Fibroblast of lung (primary cell): ENCODE measurements at regions not wholly inside any gene's neighbourhood (a gene's known extent, or its start where the extent isn't known, plus 50 kb on each side); places are given as distances from the start of the nearest gene placed in this dataset.

Experiments
- DNase-seq, 2 donors: peaks; one replicate each; pipeline versions ENCODE4 v3.0.0 to v3.0.0-alpha.2; 2010; ENCODE audit warnings: low read depth in 2 of 2
- H2AFZ ChIP-seq: 2 replicates; pipeline ENCODE4 v1.5.1; 2012; ENCODE audit warnings: low read length, control low read depth, inconsistent platforms
- H3K27ac ChIP-seq: 2 replicates; pipeline ENCODE4 v1.5.1; 2011; ENCODE audit warnings: low read length, control low read depth; ENCODE audit not compliant: insufficient read depth
- H3K27me3 ChIP-seq: 2 replicates; pipeline ENCODE4 v1.5.1; 2011; ENCODE audit warnings: mild to moderate bottlenecking, low read length; ENCODE audit not compliant: control insufficient read depth, insufficient read depth
- H3K36me3 ChIP-seq: 2 replicates; pipeline ENCODE4 v1.5.1; 2011; ENCODE audit warnings: low read length; ENCODE audit not compliant: control insufficient read depth, insufficient read depth
- H3K4me1 ChIP-seq: 2 replicates; pipeline ENCODE4 v1.5.1; 2011; ENCODE audit warnings: low read length; ENCODE audit not compliant: control insufficient read depth, insufficient read depth; ENCODE audit errors: extremely low read depth
- H3K4me2 ChIP-seq: 2 replicates; pipeline ENCODE4 v1.5.1; 2011; ENCODE audit warnings: low read length, control low read depth; ENCODE audit not compliant: insufficient read depth; ENCODE audit errors: extremely low read depth
- H3K4me3 ChIP-seq, 4 experiments: fragments of 200-600 bp in 1 of 4; sonication (generic) in 1 of 4; replicated peaks in 1 of 4; 2 replicates each; pipeline ENCODE4 v1.5.1; 2011 to 2016; ENCODE audit warnings: low read length in 4 of 4, low read depth in 3 of 4, mild to moderate bottlenecking in 3 of 4, control low read depth in 2 of 4, inconsistent platforms in 1 of 4, mixed read lengths in 1 of 4; ENCODE audit not compliant: insufficient read depth in 1 of 4; ENCODE audit errors: control extremely low read depth in 1 of 4
- H3K79me2 ChIP-seq: 2 replicates; pipeline ENCODE4 v1.5.1; 2012; ENCODE audit warnings: mild to moderate bottlenecking, low read length, inconsistent platforms; ENCODE audit not compliant: control insufficient read depth, insufficient read depth
- H3K9ac ChIP-seq: 2 replicates; pipeline ENCODE4 v1.5.1; 2011; ENCODE audit warnings: mild to moderate bottlenecking, low read length, control low read depth; ENCODE audit not compliant: insufficient read depth
- H3K9me3 ChIP-seq: 2 replicates; pipeline ENCODE4 v1.5.1; 2012; ENCODE audit warnings: low read depth, low read length; ENCODE audit not compliant: control insufficient read depth, insufficient read depth
- H4K20me1 ChIP-seq: 2 replicates; pipeline ENCODE4 v1.5.1; 2011; ENCODE audit warnings: low read length; ENCODE audit not compliant: control insufficient read depth, insufficient read depth; ENCODE audit errors: extremely low read depth
- CTCF ChIP-seq, 2 donors: IDR thresholded peaks in 1 of 2; conservative IDR thresholded peaks in 1 of 2; 1 replicate in 1 of 2; 2 replicates in 1 of 2; pipeline ENCODE4 v1.5.1; 2011 to 2012; ENCODE audit warnings: low read length in 2 of 2, control low read depth in 1 of 2, inconsistent platforms in 1 of 2, low read depth in 1 of 2, mild to moderate bottlenecking in 1 of 2
- EZH2 ChIP-seq: IDR thresholded peaks from 2 replicates; pipeline ENCODE4 v1.5.1; 2012; ENCODE audit warnings: low read length, control low read depth, mild to moderate bottlenecking; ENCODE audit errors: missing control alignments

- no peak for DNase-seq
- Histone ChIP-seq H3K27ac (no peak overlapping the region), H3K4me2 (no peak overlapping the region), H2AFZ (no peak overlapping the region), H3K27me3 (no peaks in the 10 kb centered on the region), H3K36me3 (no peaks in the 10 kb centered on the region), H3K9ac (no peak overlapping the region), H4K20me1 (no peaks in the 10 kb centered on the region), H3K79me2 (no peaks in the 10 kb centered on the region), H3K9me3 (no peaks in the 10 kb centered on the region), H3K4me1 (no peaks in the 10 kb centered on the region), H3K4me3 (no peak overlapping the region)
- TF ChIP-seq EZH2 (no peak), CTCF (conservative IDR thresholded peaks at IDR 0.05 in 1 of 2, IDR thresholded peaks at IDR 0.05 in 1 of 2; ENCODE audit: low read depth in 1 of 2, low read length in 2 of 2) (no peak)
Measured at GRCh38 chr22:22823131-22823810, 64.3 kb upstream of the IGLL5 start.

GRCh38 chr22:22824340-22825212, 63.0 kb upstream of the IGLL5 start:
- H3K36me3 ChIP-seq, result no peaks in the 10 kb centered on the region
- no peak overlapping the region for H3K4me3 ChIP-seq
- H3K9me3 ChIP-seq, result no peaks in the 10 kb centered on the region
- no peak overlapping the region for H2AFZ ChIP-seq
- no peaks in the 10 kb centered on the region for H3K27me3 ChIP-seq
- no peaks in the 10 kb centered on the region for H4K20me1 ChIP-seq
- H3K4me1 ChIP-seq, result no peaks in the 10 kb centered on the region
- no peak overlapping the region for H3K4me2 ChIP-seq
- TF ChIP-seq CTCF (conservative IDR thresholded peaks at IDR 0.05 in 1 of 2, IDR thresholded peaks at IDR 0.05 in 1 of 2; ENCODE audit: low read depth in 1 of 2, low read length in 2 of 2) (no peak), EZH2 (no peak)
- no peak overlapping the region for H3K9ac ChIP-seq
- no peak overlapping the region for H3K27ac ChIP-seq
- DNase-seq, result no peak
- no peaks in the 10 kb centered on the region for H3K79me2 ChIP-seq

- no peaks in the 10 kb centered on the region for H4K20me1 ChIP-seq
- H3K9ac ChIP-seq, result no peak overlapping the region
- no peak overlapping the region for H2AFZ ChIP-seq
- H3K27ac ChIP-seq, result no peak overlapping the region
- H3K4me3 ChIP-seq, result no peak overlapping the region
- H3K4me1 ChIP-seq, result no peaks in the 10 kb centered on the region
- no peaks in the 10 kb centered on the region for H3K36me3 ChIP-seq
- H3K9me3 ChIP-seq, result no peaks in the 10 kb centered on the region
- TF ChIP-seq CTCF (conservative IDR thresholded peaks at IDR 0.05 in 1 of 2, IDR thresholded peaks at IDR 0.05 in 1 of 2; ENCODE audit: low read depth in 1 of 2, low read length in 2 of 2) (no peak), EZH2 (no peak)
- no peak for DNase-seq
- H3K27me3 ChIP-seq, result no peaks in the 10 kb centered on the region
- no peaks in the 10 kb centered on the region for H3K79me2 ChIP-seq
- H3K4me2 ChIP-seq, result no peak overlapping the region
Measured at GRCh38 chr22:22825213-22825593, 62.4 kb upstream of the IGLL5 start.
